HG03520 (cell line): ENCODE measurements at regions not wholly inside any gene's neighbourhood (a gene's known extent, or its start where the extent isn't known, plus 50 kb on each side); places are given as distances from the start of the nearest gene placed in this dataset.
"Not testable (repeated sequence)": the region's sequence is repeated elsewhere in the genome, so short reads cannot be mapped to it uniquely, and the experiment has no call there.

Experiments used
- ATAC-seq: cut with Tn5 transposase; IDR thresholded peaks from one replicate; pipeline ENCODE4 v1.9.1; 2021; ENCODE audit warnings: mild to moderate bottlenecking, moderate library complexity; ENCODE audit not compliant: unreplicated experiment

DNA sequence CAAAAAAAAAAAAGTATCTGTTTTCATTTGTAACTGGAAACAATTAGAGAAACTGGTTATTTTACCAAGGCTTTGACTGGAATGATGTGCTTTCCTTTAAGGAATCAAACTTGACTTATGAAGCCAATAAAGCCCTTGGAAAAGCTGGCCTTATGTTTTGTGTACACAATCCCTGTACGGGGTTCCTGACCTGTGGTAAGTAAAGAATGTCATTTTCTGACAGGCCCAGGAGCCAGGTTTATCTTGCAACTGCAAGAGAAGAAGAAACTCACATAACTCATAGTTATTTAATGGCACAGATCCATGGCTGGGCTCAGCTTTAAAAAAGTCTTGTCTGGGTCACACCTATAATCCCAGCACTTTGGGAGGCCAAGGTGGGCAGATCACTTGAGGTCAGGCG lies 235.9 kb upstream of the RAI14 start:
- ATAC-seq, result not testable (repeated sequence)

GRCh38 chr5:34436761-34437501 lies 219.2 kb upstream of the RAI14 start:
- ATAC-seq, result no peak

DNA sequence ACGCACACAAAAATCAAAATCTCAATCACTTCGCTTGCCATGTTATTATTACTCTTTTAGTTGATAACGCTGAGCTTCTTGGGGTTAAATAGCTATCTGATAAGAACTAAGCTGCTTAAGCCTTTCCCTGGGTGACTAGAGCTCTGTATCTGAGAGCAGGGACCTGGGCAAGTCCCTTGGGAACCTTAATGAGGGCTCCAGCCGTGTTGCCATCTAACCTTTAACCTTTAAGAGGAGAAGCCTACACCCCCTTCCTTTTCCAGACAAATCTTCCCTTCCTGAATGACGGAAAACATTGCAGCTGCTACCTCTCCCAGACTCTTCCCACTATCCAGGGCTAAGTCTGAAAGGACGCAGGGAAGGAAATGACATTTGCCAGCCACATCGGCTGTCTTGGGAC lies 216.5 kb upstream of the RAI14 start:
- no peak for ATAC-seq

DNA sequence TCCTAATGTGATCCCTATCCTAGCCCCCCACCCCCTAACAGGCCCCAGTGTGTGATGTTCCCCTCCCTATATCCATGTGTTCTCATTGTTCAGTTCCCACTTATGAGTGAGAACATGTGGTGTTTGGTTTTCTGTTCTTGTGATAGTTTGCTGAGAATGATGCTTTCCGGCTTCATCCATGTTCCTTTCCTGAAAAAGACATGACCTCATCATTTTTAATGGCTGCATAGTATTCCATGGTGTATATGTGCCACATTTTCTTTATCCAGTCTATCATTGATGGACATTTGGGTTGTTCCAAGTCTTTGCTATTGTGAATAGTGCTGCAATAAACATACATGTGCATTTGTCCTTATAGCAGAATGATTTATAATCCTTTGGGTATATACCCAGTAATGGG lies 214.4 kb upstream of the RAI14 start:
- not testable (repeated sequence) for ATAC-seq

DNA sequence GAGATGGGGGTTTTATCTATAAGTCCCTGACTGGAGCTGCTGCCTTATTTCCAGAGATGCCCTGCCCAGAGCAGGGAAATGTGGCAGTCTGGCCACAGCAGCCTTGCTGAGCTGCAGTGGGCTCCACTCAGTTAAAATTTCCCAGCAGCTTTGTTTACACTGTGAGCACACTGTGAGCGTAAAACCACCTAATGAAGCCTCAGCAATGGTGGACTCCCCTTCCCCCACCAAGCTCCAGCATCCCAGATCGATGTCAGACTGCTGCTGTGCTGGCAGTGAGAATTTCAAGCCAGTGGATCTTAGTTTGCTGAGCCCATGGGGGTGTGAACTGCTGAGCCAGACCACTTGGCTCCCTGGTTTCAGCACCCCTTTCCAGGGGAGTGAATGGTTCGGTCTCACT lies 208.7 kb upstream of the RAI14 start:
- ATAC-seq, result no peak

DNA sequence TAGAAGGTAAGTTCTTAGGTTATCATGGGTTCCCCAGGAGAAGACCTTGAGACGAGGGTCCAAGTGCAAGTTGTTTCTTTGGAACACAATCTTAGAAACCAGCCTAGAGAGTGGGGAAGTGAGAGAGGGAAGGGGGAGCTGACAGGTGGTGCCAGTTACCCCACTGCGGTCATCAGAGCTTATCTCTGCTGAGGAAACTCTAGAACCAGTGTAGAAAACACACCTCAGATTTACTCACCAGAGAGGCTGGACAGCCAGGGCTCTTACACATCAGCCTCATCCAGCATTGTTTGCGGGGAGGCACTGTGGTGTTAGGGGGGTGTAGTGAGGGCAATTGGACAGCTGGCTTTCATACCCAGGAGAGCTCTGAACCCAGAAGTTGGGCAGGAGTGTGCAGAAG lies 206.5 kb upstream of the RAI14 start:
- ATAC-seq, result no peak

DNA sequence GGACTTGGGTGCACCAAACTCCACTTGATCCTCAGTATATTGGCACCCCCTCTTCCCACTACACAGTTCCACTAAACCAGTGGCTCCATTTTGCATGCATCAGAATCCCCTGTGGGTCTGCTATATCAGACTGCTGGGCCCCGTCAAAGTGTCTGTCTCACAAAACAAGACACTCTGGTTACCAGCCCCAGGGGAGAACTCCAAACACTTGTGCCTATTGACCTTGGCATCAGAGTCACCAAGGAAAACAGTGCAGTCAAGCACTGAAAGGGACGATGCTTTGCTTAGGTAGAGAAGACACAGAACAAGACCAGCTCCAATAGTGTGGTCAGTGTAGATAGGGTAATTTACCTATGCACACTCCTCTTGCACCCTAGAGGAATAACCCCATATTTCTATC lies 205.8 kb upstream of the RAI14 start:
- no peak for ATAC-seq

DNA sequence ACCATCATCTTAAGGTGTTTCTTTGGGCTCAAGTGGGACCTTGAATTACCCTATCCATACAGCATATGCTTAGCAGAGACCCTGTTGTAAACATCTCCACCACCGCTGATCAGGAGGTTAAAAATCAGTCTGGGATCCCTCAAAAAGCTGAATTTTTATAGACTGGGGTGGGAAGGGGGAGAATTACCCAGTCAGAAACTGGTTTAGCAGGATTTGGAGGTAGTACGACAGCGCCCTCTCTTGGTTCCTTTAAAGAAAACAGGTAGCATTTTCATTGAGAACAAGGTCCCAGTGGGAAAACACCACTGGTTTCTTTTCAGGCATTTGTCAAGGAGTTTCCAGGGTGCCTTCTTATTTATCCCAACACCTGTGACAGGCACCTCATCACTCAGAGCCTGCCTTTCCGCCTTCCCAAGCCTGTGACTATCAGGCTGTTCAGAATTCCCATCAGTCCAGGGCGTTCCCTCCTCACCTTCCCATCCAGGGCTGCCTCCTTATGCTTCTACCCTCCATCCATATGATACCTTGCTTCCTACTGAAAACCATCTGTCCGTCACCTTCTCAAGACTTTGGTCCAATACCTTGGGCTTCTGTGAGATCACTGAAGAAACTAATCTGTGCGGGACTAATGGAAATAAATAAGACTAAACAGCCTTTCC lies 203.8 kb upstream of the RAI14 start:
- ATAC-seq, result no peak

DNA sequence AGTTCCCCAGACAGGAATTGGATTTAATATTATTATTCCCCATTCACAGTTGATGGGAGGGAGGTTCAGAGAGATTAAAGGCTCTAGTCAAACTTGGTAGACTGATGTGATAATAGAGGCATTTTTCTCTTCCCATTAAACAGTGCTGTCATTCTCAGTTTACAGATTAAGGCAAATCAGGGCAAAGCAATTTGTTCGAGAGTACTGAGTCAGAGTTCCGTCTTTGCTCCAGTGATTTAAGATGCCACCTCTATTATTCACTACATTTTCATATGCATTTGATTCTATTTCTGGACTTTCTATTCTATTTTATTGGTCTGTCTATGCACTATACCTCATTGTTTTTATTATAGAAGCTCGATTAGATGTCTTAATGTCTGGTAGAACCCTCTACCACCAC lies 201.0 kb upstream of the RAI14 start:
- ATAC-seq, result no peak

- ATAC-seq, result no peak
Measured at GRCh38 chr5:34459908-34460307, 196.2 kb upstream of the RAI14 start.

- ATAC-seq, result no peak
Measured at GRCh38 chr5:34460496-34460895, 195.6 kb upstream of the RAI14 start.

GRCh38 chr5:34464829-34465228 lies 191.3 kb upstream of the RAI14 start:
- ATAC-seq, result no peak

- not testable (repeated sequence) for ATAC-seq
Measured at GRCh38 chr5:34465301-34465700, 190.8 kb upstream of the RAI14 start.

DNA sequence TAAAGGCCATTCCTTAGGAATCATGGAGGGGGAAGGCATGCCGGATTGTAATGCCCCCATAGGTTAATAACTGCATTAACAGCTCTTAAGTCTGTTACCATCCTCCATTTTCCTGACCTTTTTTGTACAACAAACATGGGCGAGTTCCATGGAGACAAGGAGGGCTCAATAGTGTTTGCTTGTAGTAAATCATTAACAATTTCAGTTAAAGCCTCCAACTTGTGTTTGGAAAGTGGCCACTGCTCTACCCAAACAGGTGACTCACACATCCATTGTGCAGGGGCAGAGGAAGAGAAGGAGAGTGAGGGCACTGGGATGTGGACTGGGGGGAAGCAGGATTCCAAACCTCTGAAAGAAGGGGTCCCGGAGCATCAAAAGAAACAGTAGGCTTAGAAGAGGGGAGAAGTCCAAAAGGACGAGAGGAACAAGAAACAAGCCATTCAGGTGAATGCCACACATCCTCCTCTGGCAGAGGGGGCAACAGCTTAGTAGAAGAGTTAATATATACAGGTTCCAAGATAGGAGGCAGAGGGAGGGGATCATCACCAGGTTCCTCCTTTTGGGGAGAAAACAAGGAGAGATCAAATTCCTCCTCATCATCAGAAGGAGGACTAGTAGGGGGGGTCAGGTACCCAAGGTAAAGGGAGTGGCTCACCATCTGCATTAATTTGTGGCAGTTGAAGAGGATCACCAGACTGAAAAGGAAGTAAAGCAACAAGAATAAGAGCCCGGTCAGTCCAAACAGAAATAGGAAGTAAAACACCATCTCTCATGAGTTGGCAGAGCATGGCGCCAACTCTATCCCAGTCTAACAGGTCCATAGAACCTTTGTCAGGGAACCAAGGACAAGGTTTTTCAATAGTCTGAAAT lies 189.4 kb upstream of the RAI14 start:
- not testable (repeated sequence) for ATAC-seq

DNA sequence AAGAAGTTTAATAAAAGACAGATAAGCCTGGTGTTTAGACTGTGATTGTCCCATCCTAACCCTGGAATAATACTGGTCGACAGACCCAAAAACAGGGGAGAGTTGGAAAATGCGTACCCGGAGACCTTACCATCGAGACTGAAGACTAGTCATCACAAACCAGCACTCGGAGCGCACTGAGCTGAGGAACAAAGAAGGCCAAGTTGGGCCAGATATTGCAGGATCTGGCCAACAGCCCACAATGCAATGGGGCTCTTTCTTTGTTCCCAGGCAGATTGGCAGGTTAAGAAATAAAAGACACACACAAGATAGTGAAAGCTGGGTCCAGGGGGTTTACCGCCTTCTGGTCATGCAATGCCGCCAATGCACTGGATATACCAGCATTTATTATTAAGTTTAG lies 188.7 kb upstream of the RAI14 start:
- ATAC-seq, result no peak

DNA sequence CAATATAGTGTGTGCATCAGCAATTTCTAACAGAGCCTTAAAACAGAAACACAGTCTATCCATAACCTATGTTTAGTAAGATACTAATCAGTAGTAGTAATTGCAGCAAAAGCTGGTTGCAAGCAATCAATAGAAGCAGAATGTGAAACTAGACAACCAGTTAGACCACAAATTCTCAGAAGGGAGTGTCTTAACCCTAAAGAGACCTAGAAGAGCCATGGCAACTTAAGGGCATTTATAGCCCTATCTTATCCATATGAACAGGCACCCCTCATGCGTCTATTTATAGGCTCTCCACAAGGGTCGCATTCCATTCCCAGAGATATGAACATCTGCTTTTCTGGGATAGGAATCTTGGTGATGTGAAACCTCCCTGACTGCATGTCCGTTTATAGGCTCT lies 188.1 kb upstream of the RAI14 start:
- peak; percentile 73 for ATAC-seq

- no peak for ATAC-seq
Measured at GRCh38 chr5:34469971-34470370, 186.2 kb upstream of the RAI14 start.

DNA sequence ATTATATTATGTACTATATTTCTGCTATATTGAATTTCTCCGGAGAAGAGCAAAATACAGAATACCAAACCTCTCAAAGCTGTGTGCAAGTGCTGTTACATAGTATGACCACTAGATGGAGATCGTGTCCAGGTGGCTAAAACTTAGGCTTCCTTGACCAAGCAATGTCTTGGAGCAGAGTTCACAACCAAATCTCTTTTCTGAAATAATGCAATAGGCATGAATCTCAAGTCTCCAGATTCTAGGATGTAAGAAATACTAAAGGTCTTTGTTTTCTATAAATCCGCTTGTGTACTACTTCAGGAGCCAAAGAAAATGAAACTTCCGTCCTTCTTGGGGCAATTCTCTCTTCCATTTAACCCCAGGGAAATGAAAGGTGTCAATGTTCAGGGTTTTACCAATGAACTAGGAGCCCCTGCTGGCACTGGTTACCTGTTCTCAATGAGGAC lies 181.5 kb upstream of the RAI14 start:
- ATAC-seq, result peak; percentile 72

- ATAC-seq, result no peak
Measured at GRCh38 chr5:34475249-34475966, 180.7 kb upstream of the RAI14 start.

GRCh38 chr5:34476941-34477565 lies 179.1 kb upstream of the RAI14 start:
- no peak for ATAC-seq
